Hepatocyte (in vitro differentiated cells): ENCODE measurements at regions not wholly inside any gene's neighbourhood (a gene's known extent, or its start where the extent isn't known, plus 50 kb on each side); places are given as distances from the start of the nearest gene placed in this dataset.

ENCODE experiments used
- CTCF ChIP-seq: fragments of 200-600 bp; sonication (generic); IDR thresholded peaks from 2 replicates; pipeline ENCODE4 v1.5.1; 2016; ENCODE audit warnings: antibody characterized with exemption, mild to moderate bottlenecking; ENCODE audit not compliant: poor library complexity
- EZH2 ChIP-seq: fragments of 200-600 bp; sonication (generic); IDR thresholded peaks from 2 replicates; pipeline ENCODE4 v1.6.1; 2016; ENCODE audit warnings: antibody characterized with exemption, mild to moderate bottlenecking, borderline replicate concordance
- EZH2phosphoT487 ChIP-seq: fragments of 200-600 bp; sonication (generic); IDR thresholded peaks from one replicate; pipeline ENCODE4 v1.6.1; 2018; ENCODE audit warnings: antibody characterized with exemption, mild to moderate bottlenecking, low read depth, moderate library complexity; ENCODE audit not compliant: unreplicated experiment, severe bottlenecking

- TF ChIP-seq CTCF (no peak), EZH2 (no peak), EZH2phosphoT487 (no peak)
Observed at GRCh38 chr1:166377896-166378295, 211.1 kb upstream of the FAM78B start.
